OCI-LY7 (cell line): ENCODE measurements at regions not wholly inside any gene's neighbourhood (a gene's known extent, or its start where the extent isn't known, plus 50 kb on each side); places are given as distances from the start of the nearest gene placed in this dataset.

Source experiments
- CTCF ChIP-seq: fragments of 200-600 bp; sonication (generic); conservative IDR thresholded peaks from 2 replicates; pipeline ENCODE4 v1.5.1; 2014; ENCODE audit warnings: mild to moderate bottlenecking, antibody characterized with exemption, low read length, moderate library complexity, mixed read lengths
- EZH2phosphoT487 ChIP-seq: fragments of 200-600 bp; sonication (generic); IDR thresholded peaks from 2 replicates; pipeline ENCODE4 v1.6.1; 2018; ENCODE audit warnings: low read depth, borderline replicate concordance, mild to moderate bottlenecking, mixed run types, antibody characterized with exemption, low read length, moderate library complexity, mixed read lengths

DNA sequence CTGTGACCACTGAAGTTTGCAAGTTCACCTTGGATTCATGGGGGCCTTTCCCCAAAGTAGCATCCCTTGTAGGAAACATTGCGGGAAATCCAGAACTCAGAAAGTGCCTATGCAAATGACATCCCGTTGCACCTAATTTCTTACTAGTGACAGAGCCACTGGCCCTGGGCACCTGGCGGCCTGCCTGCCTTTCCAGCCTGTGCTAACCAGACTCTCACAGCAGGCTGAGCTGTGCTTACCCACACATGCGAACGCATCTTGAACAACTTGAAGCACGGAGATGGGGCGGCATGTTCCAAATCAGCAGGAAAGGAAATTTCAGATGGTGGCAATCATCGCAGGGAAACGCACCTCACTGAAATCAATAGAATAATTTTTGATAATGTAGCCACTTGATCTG, 405.8 kb downstream of the TMEM182 start:
- no peak for TF ChIP-seq CTCF
- no peak for TF ChIP-seq EZH2phosphoT487
